ENCODE measurements at regions not wholly inside any gene's neighbourhood (a gene's known extent, or its start where the extent isn't known, plus 50 kb on each side); places are given as distances from the start of the nearest gene placed in this dataset.

DNA sequence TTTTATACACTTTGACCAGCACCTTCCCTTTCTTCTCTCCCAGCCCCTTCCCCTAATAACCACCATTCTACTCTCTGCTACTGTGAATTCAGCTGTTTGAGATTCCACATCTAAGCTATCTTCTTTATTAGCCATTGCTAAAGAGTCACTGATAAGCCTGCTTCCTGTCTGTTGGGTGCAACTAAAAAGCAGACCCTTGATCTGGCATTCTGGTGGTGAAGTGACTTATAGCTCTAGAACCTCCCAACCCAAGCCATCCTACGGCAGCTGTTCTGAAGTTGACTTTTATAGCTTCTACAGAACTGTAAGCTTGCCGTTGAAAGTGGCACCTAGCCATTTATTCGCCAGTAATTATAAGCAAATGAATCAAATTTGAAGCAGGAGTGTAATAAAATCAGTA is 105.6 kb downstream of the AHR start:
- Histone ChIP-seq H3K9me3 (no peaks in the 10 kb centered on the region; the same call in 2 of the 3 replicates), H3K4me3 (no peak overlapping the region), H3K27ac (peak overlapping the region in 1 of 2 experiments; percentile 87; a peak in 4 of 6 replicates), H3K4me1 (peaks cover 35% of the 10 kb centered on the region), H3K4me2 (no peak overlapping the region)
- WGBS (ENCODE audit: missing lambda C conversion rate): 94% methylated on average over 3 of the region's 3 CpGs
- no peak for ATAC-seq
- POLR2A ChIA-PET: interaction anchor here (0.6 kb wide), 1 partner anchor 251 kb away, joined by 3 read pairs; no protein-coding TSS in a partner anchor
- TF ChIP-seq HOXB5 (CRISPR knock-in tag; IDR thresholded peaks at IDR 0.05): no peak
- no peak for FAIRE-seq
- DNase-seq (ENCODE audit: low read depth in 1 of 2, low spot score in 1 of 2): no peak
- CTCF ChIA-PET: interaction anchor here (1.1 to 1.2 kb wide), 2 partner anchors 29 to 33 kb away, joined by 3 to 4 read pairs; no protein-coding TSS in a partner anchor

DNA sequence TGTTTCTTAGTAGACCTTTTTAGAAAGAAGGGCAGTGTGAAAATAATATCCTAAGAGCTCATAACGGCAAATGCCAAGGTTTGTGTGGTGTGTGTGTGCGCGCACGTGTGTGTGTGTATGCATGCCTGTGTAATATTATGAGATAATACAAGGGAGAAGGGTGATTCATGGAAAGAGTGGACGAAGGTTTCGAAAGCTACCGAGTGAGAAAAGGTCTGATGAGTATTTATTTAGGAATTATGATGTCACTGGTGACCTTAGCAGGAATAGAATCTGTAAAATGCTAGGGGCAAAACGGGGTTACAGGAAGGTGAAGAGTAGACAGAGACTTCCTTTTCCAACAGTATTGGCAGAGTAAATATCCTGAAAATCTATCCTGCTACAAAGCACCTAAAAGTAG is 107.3 kb downstream of the AHR start:
- Histone ChIP-seq H3K4me2 (peak overlapping the region; percentile 78), H3K4me1 (peaks cover 44% of the 10 kb centered on the region), H3K4me3 (no peak overlapping the region), H3K9me3 (no peaks in the 10 kb centered on the region; the same call in 2 of the 3 replicates), H3K27ac (peak overlapping the region; percentile 70 to 87)
- CTCF ChIA-PET: interaction anchor here (1.5 to 1.8 kb wide), 2 partner anchors 423 to 487 kb away, joined by 3 to 5 read pairs; no protein-coding TSS in a partner anchor
- TF ChIP-seq HOXB5 (CRISPR knock-in tag; IDR thresholded peaks at IDR 0.05) (peak; percentile 59), CBX8 (IDR thresholded peaks at IDR 0.05) (no peak), ESRRA (IDR thresholded peaks at IDR 0.05; ENCODE audit: borderline replicate concordance, low read length) (0 out of 2 replicates have a peak, but pooled peaks have one; percentile 54), KDM1A (IDR thresholded peaks at IDR 0.05; ENCODE audit: low read depth) (no peak), EHMT2 (IDR thresholded peaks at IDR 0.05; ENCODE audit: low read depth) (no peak), MAFK (IDR thresholded peaks at IDR 0.05; ENCODE audit: partially characterized antibody) (no peak), FOSB (CRISPR knock-in tag; IDR thresholded peaks at IDR 0.05) (no peak), GATA3 (IDR thresholded peaks at IDR 0.05; ENCODE audit: borderline replicate concordance) (peak; percentile 97), POLR2AphosphoS2 (conservative IDR thresholded peaks at IDR 0.05; ENCODE audit: low read length) (no peak), RARB (CRISPR knock-in tag; IDR thresholded peaks at IDR 0.05) (peak; percentile 97), BHLHE40 (IDR thresholded peaks at IDR 0.05; ENCODE audit: low read depth, low read length) (peak; percentile 94), RAD21 (conservative IDR thresholded peaks at IDR 0.05 in 1 of 2, IDR thresholded peaks at IDR 0.05 in 1 of 2) (peak; percentile 45 to 77), ZC3H11A (IDR thresholded peaks at IDR 0.05) (no peak), CEBPB (IDR thresholded peaks at IDR 0.05) (peak; percentile 92 to 96), SMC3 (IDR thresholded peaks at IDR 0.05) (peak; percentile 70), JUNB (IDR thresholded peaks at IDR 0.05) (peak; percentile 99), EP300 (IDR thresholded peaks at IDR 0.05) (peak; percentile 96 to 97; a peak in 4 of 5 replicates), JUN (IDR thresholded peaks at IDR 0.05) (peak; percentile 97 to 99), FOSL2 (IDR thresholded peaks at IDR 0.05) (peak; percentile 97), FOSL2 (CRISPR knock-in tag; IDR thresholded peaks at IDR 0.05) (peak; percentile 99), TFCP2L1 (CRISPR knock-in tag; IDR thresholded peaks at IDR 0.05) (no peak), HOXB13 (CRISPR knock-in tag; IDR thresholded peaks at IDR 0.05; ENCODE audit: low read depth) (peak; percentile 63; the same call in 1 of the 2 replicates), CHD2 (IDR thresholded peaks at IDR 0.05; ENCODE audit: low read length, partially characterized antibody) (no peak), MAZ (IDR thresholded peaks at IDR 0.05; ENCODE audit: borderline replicate concordance, low read depth, low read length) (no peak), EHF (CRISPR knock-in tag; IDR thresholded peaks at IDR 0.05) (no peak), ZFP36 (IDR thresholded peaks at IDR 0.05; ENCODE audit: borderline replicate concordance, partially characterized antibody) (no peak), FOXS1 (CRISPR knock-in tag; IDR thresholded peaks at IDR 0.05) (peak; percentile 31; the same call in 1 of the 2 replicates), ZSCAN20 (CRISPR knock-in tag; IDR thresholded peaks at IDR 0.05) (peak; percentile 80; the same call in 1 of the 2 replicates), POLR2A (IDR thresholded peaks at IDR 0.05; ENCODE audit: low read length) (no peak)
- TF ChIP-seq, protein P1, sequence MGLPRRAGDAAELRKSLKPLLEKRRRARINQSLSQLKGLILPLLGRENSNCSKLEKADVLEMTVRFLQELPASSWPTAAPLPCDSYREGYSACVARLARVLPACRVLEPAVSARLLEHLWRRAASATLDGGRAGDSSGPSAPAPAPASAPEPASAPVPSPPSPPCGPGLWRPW (IDR thresholded peaks at IDR 0.05): peak; percentile 91
- TF ChIP-seq, protein P2, sequence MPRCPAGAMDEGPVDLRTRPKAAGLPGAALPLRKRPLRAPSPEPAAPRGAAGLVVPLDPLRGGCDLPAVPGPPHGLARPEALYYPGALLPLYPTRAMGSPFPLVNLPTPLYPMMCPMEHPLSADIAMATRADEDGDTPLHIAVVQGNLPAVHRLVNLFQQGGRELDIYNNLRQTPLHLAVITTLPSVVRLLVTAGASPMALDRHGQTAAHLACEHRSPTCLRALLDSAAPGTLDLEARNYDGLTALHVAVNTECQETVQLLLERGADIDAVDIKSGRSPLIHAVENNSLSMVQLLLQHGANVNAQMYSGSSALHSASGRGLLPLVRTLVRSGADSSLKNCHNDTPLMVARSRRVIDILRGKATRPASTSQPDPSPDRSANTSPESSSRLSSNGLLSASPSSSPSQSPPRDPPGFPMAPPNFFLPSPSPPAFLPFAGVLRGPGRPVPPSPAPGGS (IDR thresholded peaks at IDR 0.05): peak; percentile 98
- TF ChIP-seq, protein P3, sequence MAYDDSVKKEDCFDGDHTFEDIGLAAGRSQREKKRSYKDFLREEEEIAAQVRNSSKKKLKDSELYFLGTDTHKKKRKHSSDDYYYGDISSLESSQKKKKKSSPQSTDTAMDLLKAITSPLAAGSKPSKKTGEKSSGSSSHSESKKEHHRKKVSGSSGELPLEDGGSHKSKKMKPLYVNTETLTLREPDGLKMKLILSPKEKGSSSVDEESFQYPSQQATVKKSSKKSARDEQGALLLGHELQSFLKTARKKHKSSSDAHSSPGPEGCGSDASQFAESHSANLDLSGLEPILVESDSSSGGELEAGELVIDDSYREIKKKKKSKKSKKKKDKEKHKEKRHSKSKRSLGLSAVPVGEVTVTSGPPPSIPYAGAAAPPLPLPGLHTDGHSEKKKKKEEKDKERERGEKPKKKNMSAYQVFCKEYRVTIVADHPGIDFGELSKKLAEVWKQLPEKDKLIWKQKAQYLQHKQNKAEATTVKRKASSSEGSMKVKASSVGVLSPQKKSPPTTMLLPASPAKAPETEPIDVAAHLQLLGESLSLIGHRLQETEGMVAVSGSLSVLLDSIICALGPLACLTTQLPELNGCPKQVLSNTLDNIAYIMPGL (CRISPR knock-in tag; IDR thresholded peaks at IDR 0.05; ENCODE audit: borderline replicate concordance): no peak
- TF ChIP-seq, protein P4, sequence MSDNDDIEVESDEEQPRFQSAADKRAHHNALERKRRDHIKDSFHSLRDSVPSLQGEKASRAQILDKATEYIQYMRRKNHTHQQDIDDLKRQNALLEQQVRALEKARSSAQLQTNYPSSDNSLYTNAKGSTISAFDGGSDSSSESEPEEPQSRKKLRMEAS (IDR thresholded peaks at IDR 0.05): peak; percentile 91
- POLR2A ChIA-PET: interaction anchor here (1.0 to 1.1 kb wide), 2 partner anchors 108 to 153 kb away, joined by 3 to 7 read pairs; partner anchors contain the start of gene AHR
- 2% methylated on average over 8 of the region's 8 CpGs for WGBS (ENCODE audit: missing lambda C conversion rate)
- peak; percentile 91 for FAIRE-seq
- ATAC-seq: peak; percentile 85 to 95
- peak; percentile 62 to 95 for DNase-seq (ENCODE audit: low read depth in 1 of 2, low spot score in 1 of 2)
